Stimulated activated CD8-positive, alpha-beta memory T cell treated with anti-CD3 and anti-CD28 coated beads, Interleukin-2, amount 100 ng/mL, for 1 hour (primary cell): ENCODE measurements at regions not wholly inside any gene's neighbourhood (a gene's known extent, or its start where the extent isn't known, plus 50 kb on each side); places are given as distances from the start of the nearest gene placed in this dataset.
"Not testable (repeated sequence)": the region's sequence is repeated elsewhere in the genome, so short reads cannot be mapped to it uniquely, and the experiment has no call there.

Source experiments
- DNase-seq, 2 donors: peaks; one replicate each; pipeline ENCODE4 v3.0.0-alpha.2; 2020; ENCODE audit warnings: low read depth in 2 of 2

- no peak for DNase-seq
These were observed 1186.7 kb upstream of the EPHA6 start for GRCh38 chr3:95627697-95628096.

GRCh38 chr3:95629802-95630201 is 1184.6 kb upstream of the EPHA6 start:
- no peak for DNase-seq

GRCh38 chr3:95645291-95645690 is 1169.1 kb upstream of the EPHA6 start:
- no peak for DNase-seq

GRCh38 chr3:95654570-95655362 is 1159.6 kb upstream of the EPHA6 start:
- DNase-seq, result no peak

- no peak for DNase-seq
These were observed 1158.9 kb upstream of the EPHA6 start for GRCh38 chr3:95655363-95655986.

GRCh38 chr3:95670765-95671164 is 1143.6 kb upstream of the EPHA6 start:
- DNase-seq, result no peak

- no peak for DNase-seq
These were observed 1141.2 kb upstream of the EPHA6 start for GRCh38 chr3:95673215-95673614.

- no peak for DNase-seq
These were observed 1108.5 kb upstream of the EPHA6 start for GRCh38 chr3:95705786-95706418.

GRCh38 chr3:95707268-95707667 is 1107.1 kb upstream of the EPHA6 start:
- DNase-seq, result no peak

GRCh38 chr3:95710684-95711083 is 1103.7 kb upstream of the EPHA6 start:
- DNase-seq, result no peak

- DNase-seq, result no peak
These were observed 1102.6 kb upstream of the EPHA6 start for GRCh38 chr3:95711789-95712188.

- DNase-seq, result no peak
These were observed 1099.3 kb upstream of the EPHA6 start for GRCh38 chr3:95715128-95715527.

GRCh38 chr3:95717048-95717447 is 1097.3 kb upstream of the EPHA6 start:
- DNase-seq, result no peak

GRCh38 chr3:95718168-95718567 is 1096.2 kb upstream of the EPHA6 start:
- DNase-seq, result no peak

GRCh38 chr3:95719481-95719880 is 1094.9 kb upstream of the EPHA6 start:
- no peak for DNase-seq

GRCh38 chr3:95721938-95722337 is 1092.5 kb upstream of the EPHA6 start:
- no peak for DNase-seq

GRCh38 chr3:95725770-95726169 is 1088.6 kb upstream of the EPHA6 start:
- DNase-seq, result no peak

- DNase-seq, result no peak
These were observed 1082.6 kb upstream of the EPHA6 start for GRCh38 chr3:95731753-95732152.

- no peak for DNase-seq
These were observed 1081.1 kb upstream of the EPHA6 start for GRCh38 chr3:95733336-95733735.

- no peak for DNase-seq
These were observed 1076.3 kb upstream of the EPHA6 start for GRCh38 chr3:95738045-95738444.

- not testable (repeated sequence) for DNase-seq
These were observed 1069.5 kb upstream of the EPHA6 start for GRCh38 chr3:95744896-95745295.

- no peak for DNase-seq
These were observed 1064.3 kb upstream of the EPHA6 start for GRCh38 chr3:95750097-95750496.

GRCh38 chr3:95751509-95751908 is 1062.9 kb upstream of the EPHA6 start:
- DNase-seq, result no peak
